ENCODE measurements at regions not wholly inside any gene's neighbourhood (a gene's known extent, or its start where the extent isn't known, plus 50 kb on each side); places are given as distances from the start of the nearest gene placed in this dataset.

DNA sequence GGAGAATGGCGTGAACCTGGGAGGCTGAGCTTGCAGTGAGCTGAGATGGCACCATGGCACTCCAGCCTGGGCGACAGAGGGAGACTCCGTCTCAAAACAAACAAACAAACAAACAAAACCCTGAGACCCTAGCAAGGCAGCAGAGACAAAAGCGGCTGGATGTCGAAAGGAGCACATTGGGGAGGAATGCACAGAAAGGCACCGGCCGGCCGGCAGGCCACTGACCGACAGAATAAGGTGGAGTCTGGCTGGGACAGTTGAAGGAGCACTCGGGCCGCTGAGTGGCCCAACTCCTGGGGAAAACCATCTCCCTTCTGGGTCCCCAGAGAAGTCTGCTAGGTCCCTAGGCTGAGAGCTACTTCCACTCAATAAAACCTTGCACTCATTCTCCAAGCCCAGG lies 256.2 kb downstream of the KIF21A start (continued):
- TF ChIP-seq, protein P1, sequence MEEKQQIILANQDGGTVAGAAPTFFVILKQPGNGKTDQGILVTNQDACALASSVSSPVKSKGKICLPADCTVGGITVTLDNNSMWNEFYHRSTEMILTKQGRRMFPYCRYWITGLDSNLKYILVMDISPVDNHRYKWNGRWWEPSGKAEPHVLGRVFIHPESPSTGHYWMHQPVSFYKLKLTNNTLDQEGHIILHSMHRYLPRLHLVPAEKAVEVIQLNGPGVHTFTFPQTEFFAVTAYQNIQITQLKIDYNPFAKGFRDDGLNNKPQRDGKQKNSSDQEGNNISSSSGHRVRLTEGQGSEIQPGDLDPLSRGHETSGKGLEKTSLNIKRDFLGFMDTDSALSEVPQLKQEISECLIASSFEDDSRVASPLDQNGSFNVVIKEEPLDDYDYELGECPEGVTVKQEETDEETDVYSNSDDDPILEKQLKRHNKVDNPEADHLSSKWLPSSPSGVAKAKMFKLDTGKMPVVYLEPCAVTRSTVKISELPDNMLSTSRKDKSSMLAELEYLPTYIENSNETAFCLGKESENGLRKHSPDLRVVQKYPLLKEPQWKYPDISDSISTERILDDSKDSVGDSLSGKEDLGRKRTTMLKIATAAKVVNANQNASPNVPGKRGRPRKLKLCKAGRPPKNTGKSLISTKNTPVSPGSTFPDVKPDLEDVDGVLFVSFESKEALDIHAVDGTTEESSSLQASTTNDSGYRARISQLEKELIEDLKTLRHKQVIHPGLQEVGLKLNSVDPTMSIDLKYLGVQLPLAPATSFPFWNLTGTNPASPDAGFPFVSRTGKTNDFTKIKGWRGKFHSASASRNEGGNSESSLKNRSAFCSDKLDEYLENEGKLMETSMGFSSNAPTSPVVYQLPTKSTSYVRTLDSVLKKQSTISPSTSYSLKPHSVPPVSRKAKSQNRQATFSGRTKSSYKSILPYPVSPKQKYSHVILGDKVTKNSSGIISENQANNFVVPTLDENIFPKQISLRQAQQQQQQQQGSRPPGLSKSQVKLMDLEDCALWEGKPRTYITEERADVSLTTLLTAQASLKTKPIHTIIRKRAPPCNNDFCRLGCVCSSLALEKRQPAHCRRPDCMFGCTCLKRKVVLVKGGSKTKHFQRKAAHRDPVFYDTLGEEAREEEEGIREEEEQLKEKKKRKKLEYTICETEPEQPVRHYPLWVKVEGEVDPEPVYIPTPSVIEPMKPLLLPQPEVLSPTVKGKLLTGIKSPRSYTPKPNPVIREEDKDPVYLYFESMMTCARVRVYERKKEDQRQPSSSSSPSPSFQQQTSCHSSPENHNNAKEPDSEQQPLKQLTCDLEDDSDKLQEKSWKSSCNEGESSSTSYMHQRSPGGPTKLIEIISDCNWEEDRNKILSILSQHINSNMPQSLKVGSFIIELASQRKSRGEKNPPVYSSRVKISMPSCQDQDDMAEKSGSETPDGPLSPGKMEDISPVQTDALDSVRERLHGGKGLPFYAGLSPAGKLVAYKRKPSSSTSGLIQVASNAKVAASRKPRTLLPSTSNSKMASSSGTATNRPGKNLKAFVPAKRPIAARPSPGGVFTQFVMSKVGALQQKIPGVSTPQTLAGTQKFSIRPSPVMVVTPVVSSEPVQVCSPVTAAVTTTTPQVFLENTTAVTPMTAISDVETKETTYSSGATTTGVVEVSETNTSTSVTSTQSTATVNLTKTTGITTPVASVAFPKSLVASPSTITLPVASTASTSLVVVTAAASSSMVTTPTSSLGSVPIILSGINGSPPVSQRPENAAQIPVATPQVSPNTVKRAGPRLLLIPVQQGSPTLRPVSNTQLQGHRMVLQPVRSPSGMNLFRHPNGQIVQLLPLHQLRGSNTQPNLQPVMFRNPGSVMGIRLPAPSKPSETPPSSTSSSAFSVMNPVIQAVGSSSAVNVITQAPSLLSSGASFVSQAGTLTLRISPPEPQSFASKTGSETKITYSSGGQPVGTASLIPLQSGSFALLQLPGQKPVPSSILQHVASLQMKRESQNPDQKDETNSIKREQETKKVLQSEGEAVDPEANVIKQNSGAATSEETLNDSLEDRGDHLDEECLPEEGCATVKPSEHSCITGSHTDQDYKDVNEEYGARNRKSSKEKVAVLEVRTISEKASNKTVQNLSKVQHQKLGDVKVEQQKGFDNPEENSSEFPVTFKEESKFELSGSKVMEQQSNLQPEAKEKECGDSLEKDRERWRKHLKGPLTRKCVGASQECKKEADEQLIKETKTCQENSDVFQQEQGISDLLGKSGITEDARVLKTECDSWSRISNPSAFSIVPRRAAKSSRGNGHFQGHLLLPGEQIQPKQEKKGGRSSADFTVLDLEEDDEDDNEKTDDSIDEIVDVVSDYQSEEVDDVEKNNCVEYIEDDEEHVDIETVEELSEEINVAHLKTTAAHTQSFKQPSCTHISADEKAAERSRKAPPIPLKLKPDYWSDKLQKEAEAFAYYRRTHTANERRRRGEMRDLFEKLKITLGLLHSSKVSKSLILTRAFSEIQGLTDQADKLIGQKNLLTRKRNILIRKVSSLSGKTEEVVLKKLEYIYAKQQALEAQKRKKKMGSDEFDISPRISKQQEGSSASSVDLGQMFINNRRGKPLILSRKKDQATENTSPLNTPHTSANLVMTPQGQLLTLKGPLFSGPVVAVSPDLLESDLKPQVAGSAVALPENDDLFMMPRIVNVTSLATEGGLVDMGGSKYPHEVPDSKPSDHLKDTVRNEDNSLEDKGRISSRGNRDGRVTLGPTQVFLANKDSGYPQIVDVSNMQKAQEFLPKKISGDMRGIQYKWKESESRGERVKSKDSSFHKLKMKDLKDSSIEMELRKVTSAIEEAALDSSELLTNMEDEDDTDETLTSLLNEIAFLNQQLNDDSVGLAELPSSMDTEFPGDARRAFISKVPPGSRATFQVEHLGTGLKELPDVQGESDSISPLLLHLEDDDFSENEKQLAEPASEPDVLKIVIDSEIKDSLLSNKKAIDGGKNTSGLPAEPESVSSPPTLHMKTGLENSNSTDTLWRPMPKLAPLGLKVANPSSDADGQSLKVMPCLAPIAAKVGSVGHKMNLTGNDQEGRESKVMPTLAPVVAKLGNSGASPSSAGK (IDR thresholded peaks at IDR 0.05), result no peak
- no peak for TF ChIP-seq CBX2 (IDR thresholded peaks at IDR 0.05; ENCODE audit: insufficient read depth, low read length, poor library complexity, severe bottlenecking)
- TF ChIP-seq, protein P2, sequence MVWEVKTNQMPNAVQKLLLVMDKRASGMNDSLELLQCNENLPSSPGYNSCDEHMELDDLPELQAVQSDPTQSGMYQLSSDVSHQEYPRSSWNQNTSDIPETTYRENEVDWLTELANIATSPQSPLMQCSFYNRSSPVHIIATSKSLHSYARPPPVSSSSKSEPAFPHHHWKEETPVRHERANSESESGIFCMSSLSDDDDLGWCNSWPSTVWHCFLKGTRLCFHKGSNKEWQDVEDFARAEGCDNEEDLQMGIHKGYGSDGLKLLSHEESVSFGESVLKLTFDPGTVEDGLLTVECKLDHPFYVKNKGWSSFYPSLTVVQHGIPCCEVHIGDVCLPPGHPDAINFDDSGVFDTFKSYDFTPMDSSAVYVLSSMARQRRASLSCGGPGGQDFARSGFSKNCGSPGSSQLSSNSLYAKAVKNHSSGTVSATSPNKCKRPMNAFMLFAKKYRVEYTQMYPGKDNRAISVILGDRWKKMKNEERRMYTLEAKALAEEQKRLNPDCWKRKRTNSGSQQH (CRISPR knock-in tag; IDR thresholded peaks at IDR 0.05), result no peak
- TF ChIP-seq CHCHD3 (CRISPR knock-in tag; IDR thresholded peaks at IDR 0.05), result no peak
- TF ChIP-seq CCAR2 (IDR thresholded peaks at IDR 0.05; ENCODE audit: low read depth, low read length), result no peak
- TF ChIP-seq, protein P3, sequence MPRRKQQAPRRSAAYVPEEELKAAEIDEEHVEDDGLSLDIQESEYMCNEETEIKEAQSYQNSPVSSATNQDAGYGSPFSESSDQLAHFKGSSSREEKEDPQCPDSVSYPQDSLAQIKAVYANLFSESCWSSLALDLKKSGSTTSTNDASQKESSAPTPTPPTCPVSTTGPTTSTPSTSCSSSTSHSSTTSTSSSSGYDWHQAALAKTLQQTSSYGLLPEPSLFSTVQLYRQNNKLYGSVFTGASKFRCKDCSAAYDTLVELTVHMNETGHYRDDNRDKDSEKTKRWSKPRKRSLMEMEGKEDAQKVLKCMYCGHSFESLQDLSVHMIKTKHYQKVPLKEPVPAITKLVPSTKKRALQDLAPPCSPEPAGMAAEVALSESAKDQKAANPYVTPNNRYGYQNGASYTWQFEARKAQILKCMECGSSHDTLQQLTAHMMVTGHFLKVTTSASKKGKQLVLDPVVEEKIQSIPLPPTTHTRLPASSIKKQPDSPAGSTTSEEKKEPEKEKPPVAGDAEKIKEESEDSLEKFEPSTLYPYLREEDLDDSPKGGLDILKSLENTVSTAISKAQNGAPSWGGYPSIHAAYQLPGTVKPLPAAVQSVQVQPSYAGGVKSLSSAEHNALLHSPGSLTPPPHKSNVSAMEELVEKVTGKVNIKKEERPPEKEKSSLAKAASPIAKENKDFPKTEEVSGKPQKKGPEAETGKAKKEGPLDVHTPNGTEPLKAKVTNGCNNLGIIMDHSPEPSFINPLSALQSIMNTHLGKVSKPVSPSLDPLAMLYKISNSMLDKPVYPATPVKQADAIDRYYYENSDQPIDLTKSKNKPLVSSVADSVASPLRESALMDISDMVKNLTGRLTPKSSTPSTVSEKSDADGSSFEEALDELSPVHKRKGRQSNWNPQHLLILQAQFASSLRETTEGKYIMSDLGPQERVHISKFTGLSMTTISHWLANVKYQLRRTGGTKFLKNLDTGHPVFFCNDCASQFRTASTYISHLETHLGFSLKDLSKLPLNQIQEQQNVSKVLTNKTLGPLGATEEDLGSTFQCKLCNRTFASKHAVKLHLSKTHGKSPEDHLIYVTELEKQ (CRISPR knock-in tag; IDR thresholded peaks at IDR 0.05), result no peak
- TF ChIP-seq FOXM1 (IDR thresholded peaks at IDR 0.05; ENCODE audit: low read depth), result no peak
- no peak for TF ChIP-seq FOXM1 (CRISPR knock-in tag; IDR thresholded peaks at IDR 0.05; ENCODE audit: low read depth)
- TF ChIP-seq HDAC1 (IDR thresholded peaks at IDR 0.05), result no peak
- TF ChIP-seq ZNF780A (CRISPR knock-in tag; IDR thresholded peaks at IDR 0.05), result no peak
- TF ChIP-seq NFATC3 (IDR thresholded peaks at IDR 0.05), result no peak

Measured in K562 (cell line).